ENCODE measurements at regions not wholly inside any gene's neighbourhood (a gene's known extent, or its start where the extent isn't known, plus 50 kb on each side); places are given as distances from the start of the nearest gene placed in this dataset.

GRCh38 chr2:146173934-146174333 lies 1654.0 kb upstream of the ZEB2 start:
- no peak for DNase-seq (ENCODE audit: low read depth in 2 of 2)

GRCh38 chr2:146161256-146161882 lies 1641.5 kb upstream of the ZEB2 start:
- no peak for DNase-seq (ENCODE audit: low read depth in 2 of 2)

DNA sequence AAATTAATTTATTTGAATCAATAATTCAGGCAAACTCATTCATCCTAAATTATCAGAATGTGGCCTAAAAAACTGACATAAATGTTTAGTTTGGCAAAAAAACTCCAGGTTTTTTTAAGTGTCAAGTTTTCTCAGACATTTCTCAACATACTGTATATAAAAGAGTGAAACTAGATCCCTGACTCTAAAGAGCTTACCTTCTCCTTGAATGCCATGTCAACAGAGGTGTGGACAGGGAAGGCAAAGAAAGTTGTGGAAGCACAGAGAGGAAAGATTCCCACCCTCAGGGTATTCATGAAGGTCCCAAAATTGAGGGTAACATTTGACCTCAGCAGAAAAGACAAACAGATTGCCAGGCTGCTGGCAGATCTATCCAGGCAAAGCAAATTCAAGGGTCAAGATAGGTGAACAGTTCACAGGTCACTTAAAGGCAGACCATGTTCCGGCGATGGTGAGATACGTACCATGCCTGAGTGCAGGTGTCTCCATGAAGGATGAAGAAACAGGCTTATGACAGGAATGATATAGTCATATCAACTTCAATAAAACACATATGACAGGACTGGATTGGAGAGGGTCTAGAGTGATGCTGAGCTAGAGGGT lies 1638.3 kb upstream of the ZEB2 start:
- no peak for DNase-seq (ENCODE audit: low read depth in 2 of 2)

DNA sequence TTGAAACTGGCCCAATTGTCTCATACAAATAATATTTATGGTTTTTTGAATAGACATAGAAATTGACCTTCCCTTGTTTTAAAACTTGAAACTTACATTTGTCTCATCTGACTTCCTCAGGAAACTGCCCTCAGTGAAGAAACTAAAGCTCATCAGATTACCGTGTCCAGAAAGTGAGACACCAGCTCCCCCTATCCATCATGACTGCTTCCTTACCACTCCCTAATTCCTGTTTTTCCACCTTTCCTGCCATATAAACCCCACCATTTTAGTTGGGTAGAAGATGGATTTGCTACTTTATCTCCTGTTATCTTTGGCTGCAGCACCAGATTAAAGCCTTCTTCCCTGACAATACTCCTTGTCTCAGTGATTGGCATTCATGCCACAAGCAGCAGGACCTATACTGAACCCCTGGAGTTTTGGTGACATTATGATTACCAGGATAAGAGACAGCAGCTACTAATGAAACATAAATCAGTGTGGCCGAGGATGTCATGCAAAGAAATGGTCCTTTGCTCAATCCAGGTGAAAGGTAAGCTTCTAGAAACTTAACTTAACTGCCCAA lies 1627.6 kb upstream of the ZEB2 start:
- no peak for DNase-seq (ENCODE audit: low read depth in 2 of 2)

DNA sequence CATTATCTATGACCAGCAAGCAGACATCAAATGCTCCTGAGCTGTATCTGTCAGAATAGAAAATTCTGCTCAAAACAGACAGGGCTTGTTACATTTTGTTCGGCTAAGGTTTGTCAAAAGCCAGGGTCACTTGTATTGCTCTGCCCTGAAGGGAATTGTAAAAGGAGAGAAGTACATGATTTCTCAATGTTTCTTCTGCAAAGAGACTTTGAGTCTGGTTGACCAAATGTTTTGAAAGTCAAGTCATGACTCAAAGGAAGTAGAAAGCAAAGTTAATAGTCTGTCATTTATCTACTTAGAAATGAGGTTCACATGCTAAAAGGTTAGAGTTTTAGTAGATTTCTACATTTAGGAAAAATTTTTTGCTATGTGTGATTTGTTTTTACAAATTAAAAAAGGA lies 1624.1 kb upstream of the ZEB2 start:
- DNase-seq (ENCODE audit: low read depth in 2 of 2) = no peak

DNA sequence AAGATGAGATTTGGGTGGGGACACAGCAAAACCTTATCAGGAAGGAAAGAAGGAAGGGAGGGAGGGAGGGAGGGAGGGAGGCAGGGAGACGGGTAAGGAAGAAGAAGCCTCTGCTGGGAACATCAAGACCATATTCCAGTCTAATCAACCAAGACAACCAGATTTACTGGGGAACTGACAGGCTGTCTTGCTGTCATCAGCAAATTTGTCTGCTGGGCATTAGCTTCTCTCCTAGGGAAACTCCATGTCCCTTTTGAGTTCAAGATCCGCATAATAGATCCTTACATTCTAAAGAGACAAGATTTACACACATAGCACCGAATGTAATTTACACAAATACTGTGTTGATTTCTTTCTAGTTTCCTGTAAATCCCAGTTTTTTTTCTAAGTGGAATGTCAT lies 1618.9 kb upstream of the ZEB2 start:
- no peak for DNase-seq (ENCODE audit: low read depth in 2 of 2)

GRCh38 chr2:146135245-146135644 lies 1615.3 kb upstream of the ZEB2 start:
- DNase-seq (ENCODE audit: low read depth in 2 of 2) = no peak

DNA sequence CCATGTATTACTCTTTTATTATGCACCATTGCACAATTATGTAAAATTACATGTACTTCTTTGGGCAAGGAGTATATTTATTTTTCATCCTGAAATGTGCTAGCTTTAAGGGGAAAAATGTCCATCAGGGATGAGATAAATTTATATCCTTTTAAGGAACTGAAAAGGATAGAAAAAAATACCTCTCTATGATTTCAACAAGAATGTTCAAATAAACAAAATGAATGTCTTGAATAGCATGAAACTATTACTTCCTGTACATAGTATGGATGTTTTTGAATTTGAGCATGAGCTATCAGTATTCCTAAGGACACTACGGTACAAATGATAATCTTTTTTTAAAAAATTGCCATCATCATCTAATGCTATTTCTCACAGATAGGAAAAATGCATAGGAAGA lies 1611.9 kb upstream of the ZEB2 start:
- no peak for DNase-seq (ENCODE audit: low read depth in 2 of 2)

DNA sequence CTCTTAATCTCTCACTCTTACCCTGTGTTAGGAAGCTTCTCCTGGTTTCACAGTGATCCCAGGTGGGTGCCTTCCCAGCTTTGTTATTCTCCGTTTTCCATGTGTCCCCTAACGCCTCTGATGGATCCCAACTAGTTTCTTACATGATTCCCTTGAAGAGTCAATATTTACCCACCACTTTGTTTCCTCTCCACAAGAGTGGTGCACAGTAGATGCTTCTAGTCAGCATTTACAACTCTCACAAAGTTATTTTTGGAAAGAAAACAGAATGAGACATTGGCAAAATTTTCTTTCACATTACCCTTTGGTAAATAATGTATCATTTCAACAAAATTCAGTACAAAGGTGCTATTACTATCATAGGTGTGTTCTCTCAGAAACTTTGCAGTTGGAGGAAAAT lies 1611.1 kb upstream of the ZEB2 start:
- DNase-seq (ENCODE audit: low read depth in 2 of 2) = no peak

DNA sequence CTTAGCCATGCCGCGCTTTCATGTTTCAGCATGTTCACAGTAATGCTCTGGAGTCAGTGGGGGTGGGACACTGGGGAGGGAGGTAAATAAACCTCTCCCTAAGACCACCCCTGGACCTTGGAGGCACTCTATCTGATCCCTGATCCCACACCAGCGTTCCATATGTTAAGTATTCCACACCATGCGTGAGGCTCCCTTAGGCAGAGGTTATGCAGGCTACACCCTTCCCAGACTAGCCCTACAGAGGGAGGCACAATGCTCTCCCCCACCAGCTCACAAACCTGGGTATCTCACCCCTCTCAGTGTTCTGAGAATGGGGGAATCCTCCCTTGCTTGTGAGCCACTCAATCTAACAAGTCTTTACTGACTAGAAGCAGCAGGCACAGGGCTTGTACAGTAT lies 1610.4 kb upstream of the ZEB2 start:
- DNase-seq (ENCODE audit: low read depth in 2 of 2) = no peak

- DNase-seq (ENCODE audit: low read depth in 2 of 2) = no peak
Observed at GRCh38 chr2:146129231-146129630, 1609.3 kb upstream of the ZEB2 start.

- DNase-seq (ENCODE audit: low read depth in 2 of 2) = no peak
Observed at GRCh38 chr2:146128216-146128615, 1608.3 kb upstream of the ZEB2 start.

GRCh38 chr2:146125551-146125950 lies 1605.6 kb upstream of the ZEB2 start:
- no peak for DNase-seq (ENCODE audit: low read depth in 2 of 2)

- DNase-seq (ENCODE audit: low read depth in 2 of 2) = no peak
Observed at GRCh38 chr2:146124741-146125140, 1604.8 kb upstream of the ZEB2 start.

DNA sequence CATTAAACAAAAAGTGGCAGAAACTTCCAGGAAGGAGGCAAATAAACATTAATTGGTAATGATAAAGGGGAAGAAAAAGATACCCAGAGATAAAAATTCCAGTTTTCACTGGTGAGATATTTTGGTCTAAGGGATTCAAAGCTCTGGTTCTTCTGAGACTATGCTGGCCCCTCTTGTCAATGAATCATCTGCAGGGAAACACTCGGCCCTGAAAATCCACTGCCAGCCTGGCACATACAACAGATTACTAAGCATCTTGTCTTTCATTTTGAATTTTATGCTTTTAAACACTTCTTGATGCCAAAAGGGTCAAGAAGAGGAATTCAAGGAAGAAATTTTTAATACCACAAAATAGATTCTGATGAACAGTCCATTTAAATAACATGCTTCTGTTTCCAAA lies 1603.8 kb upstream of the ZEB2 start:
- no peak for DNase-seq (ENCODE audit: low read depth in 2 of 2)

DNA sequence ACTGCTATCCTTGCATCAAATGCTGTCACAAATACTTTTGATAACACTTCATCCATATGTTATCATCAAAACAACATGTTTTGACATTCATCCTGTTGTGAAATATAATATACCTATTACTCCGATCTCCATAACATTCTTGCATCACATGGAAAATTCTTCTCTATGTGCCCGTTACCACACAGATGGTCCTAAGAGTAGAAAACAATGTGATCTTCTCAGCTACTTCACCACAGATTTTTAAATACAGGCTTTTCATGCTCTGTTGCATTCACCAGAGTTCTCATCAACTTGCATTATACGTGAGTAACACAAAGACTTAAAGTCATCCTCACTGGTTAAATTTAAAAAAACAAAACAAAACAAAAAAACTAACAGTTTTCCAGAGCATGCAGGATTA lies 1603.3 kb upstream of the ZEB2 start:
- no peak for DNase-seq (ENCODE audit: low read depth in 2 of 2)

- no peak for DNase-seq (ENCODE audit: low read depth in 2 of 2)
Observed at GRCh38 chr2:146119586-146119985, 1599.7 kb upstream of the ZEB2 start.

GRCh38 chr2:146108993-146109392 lies 1589.1 kb upstream of the ZEB2 start:
- DNase-seq (ENCODE audit: low read depth in 2 of 2) = no peak

DNA sequence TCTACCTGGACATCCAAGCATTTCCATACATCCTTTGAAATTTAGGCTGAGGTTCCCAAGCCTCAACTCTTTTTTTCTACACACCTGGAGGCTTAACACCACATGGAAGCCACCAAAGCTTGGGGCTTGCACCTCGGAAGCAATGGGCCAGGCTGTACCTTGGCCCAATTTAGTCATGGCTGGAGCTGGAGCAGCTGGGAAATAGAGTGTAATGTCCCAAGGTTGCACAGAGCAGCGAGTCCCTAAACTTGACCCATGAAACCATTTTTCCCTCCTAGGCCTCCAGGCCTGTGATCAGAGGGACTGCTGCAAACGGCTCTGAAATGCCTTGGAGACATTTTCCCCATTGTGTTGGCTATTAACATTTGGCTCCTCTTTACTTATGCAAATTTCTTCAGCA lies 1574.3 kb upstream of the ZEB2 start:
- no peak for DNase-seq (ENCODE audit: low read depth in 2 of 2)

GRCh38 chr2:146081459-146081858 lies 1561.5 kb upstream of the ZEB2 start:
- no peak for DNase-seq (ENCODE audit: low read depth in 2 of 2)

GRCh38 chr2:146080925-146081324 lies 1561.0 kb upstream of the ZEB2 start:
- DNase-seq (ENCODE audit: low read depth in 2 of 2) = no peak

GRCh38 chr2:146079216-146079615 lies 1559.3 kb upstream of the ZEB2 start:
- DNase-seq (ENCODE audit: low read depth in 2 of 2) = no peak

DNA sequence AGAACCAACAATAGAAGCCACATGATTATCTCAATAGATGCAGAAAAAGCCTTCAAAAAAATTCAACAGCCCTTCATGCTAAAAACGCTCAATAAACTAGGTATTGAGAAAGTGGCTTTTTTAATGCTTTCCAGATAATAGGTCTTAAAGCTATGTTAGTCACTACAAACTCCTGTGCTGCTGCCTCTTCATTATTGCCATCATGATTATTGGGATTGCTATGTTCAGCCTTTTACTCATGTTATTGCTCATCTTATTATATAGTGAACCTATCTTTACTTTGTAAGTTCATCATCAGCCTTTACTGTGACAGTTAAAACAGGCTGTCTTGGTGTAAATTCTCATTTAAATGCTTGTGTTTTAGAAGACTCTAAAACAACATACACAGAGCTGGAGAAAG lies 1557.2 kb upstream of the ZEB2 start:
- DNase-seq (ENCODE audit: low read depth in 2 of 2) = no peak

DNA sequence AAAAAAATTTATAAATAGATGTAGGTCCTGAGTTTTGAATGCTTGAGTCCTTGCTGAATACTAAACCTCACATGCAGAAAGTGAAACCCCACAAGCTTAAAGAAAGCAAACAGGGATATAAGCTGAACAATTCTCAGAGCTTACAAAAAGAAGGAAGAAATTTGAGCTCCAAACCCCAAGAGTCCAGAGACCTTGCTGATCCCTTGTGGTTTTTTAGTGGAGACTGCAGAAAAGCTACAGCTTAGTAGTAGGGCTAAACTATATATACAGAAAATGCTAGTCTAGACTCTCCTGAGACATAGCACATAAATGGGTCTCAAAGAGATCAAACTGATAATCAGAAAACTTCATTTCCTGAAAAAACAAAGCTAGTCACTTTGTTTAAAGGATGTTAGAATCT lies 1548.1 kb upstream of the ZEB2 start:
- DNase-seq (ENCODE audit: low read depth in 2 of 2) = no peak

Measured in stimulated activated CD8-positive, alpha-beta memory T cell treated with anti-CD3 and anti-CD28 coated beads, Interleukin-2, amount 100 ng/mL, for 1 hour (primary cell).